HepG2 (cell line): ENCODE measurements at regions not wholly inside any gene's neighbourhood (a gene's known extent, or its start where the extent isn't known, plus 50 kb on each side); places are given as distances from the start of the nearest gene placed in this dataset.

Experiments used
- ATAC-seq: fragments of 200-7000 bp; cut with Tn5 transposase; 3 replicates; pipeline ENCODE4 v1.9.1; 2020; ENCODE audit warnings: mild to moderate bottlenecking, moderate library complexity
- BruUV-seq: library from RNA; stranded (reverse); fragments of 400-500 nt; replicated peaks from 2 replicates; lab custom pipeline; 2021; lab: Mats Ljungman, UMichigan
- CTCF ChIA-PET: fragments of 300-600 bp; formaldehyde crosslinking; extraction: SDS; loops from one replicate; lab custom pipeline; 2021; ENCODE audit warnings: low total read pairs, inconsistent platforms, low intra/inter-chr PET ratio; lab: Yijun Ruan, JAX
- POLR2A ChIA-PET: fragments of 350-600 bp; sonication (Branson Sonifier 250); formaldehyde crosslinking; loops from one replicate; lab custom pipeline; 2020; ENCODE audit warnings: antibody characterized with exemption, inconsistent platforms; lab: Yijun Ruan, JAX
- DNase-seq: peaks from one replicate; pipeline ENCODE4 v3.0.0-alpha.2; 2015; ENCODE audit warnings: low spot score
- FAIRE-seq: peaks from 3 replicates; lab custom pipeline; 2011; peaks lifted over from hg19 to GRCh38; lab: Jason Lieb, UNC
- H2AFZ ChIP-seq: one replicate; pipeline ENCODE4 v1.6.1; 2011; ENCODE audit warnings: low read length, inconsistent platforms
- H3K27ac ChIP-seq: fragments of 300-600 bp; 3 replicates; pipeline ENCODE4 v1.8.0; 2011; ENCODE audit warnings: mixed run types, mild to moderate bottlenecking, mixed read lengths, low read length, inconsistent platforms; ENCODE audit not compliant: insufficient read depth; ENCODE audit errors: extremely low read length
- H3K27me3 ChIP-seq, 2 experiments: fragments of 200-600 bp in 1 of 2; 2 replicates in 1 of 2; 3 replicates in 1 of 2; pipeline versions ENCODE4 v1.6.0 to v1.8.0; 2011; ENCODE audit warnings: low read length in 2 of 2, mild to moderate bottlenecking in 2 of 2, moderate library complexity in 2 of 2, inconsistent platforms in 1 of 2; ENCODE audit not compliant: insufficient read depth in 2 of 2, control insufficient read depth in 1 of 2
- H3K36me3 ChIP-seq, 2 experiments: fragments of 200-600 bp in 1 of 2; replicated peaks in 1 of 2; 2 replicates in 1 of 2; 3 replicates in 1 of 2; pipeline versions ENCODE4 v1.5.1 to v1.8.0; 2011; ENCODE audit warnings: low read length in 2 of 2, inconsistent platforms in 1 of 2; ENCODE audit not compliant: insufficient read depth in 2 of 2, control insufficient read depth in 1 of 2
- H3K4me1 ChIP-seq: 2 replicates; pipeline ENCODE4 v1.5.1; 2012; ENCODE audit warnings: low read length, inconsistent platforms; ENCODE audit not compliant: insufficient read depth
- H3K4me2 ChIP-seq: 2 replicates; pipeline ENCODE4 v1.6.0; 2011; ENCODE audit warnings: low read depth, low read length, inconsistent platforms
- H3K4me3 ChIP-seq, 3 experiments: fragments of 200-600 bp in 1 of 3; sonication (generic), shearing (Covaris generic) in 1 of 3; replicated peaks in 1 of 3; 2 replicates each; pipeline ENCODE4 v1.5.1; 2011 to 2016; ENCODE audit warnings: low read length in 3 of 3, inconsistent platforms in 2 of 3, low read depth in 2 of 3, mild to moderate bottlenecking in 2 of 3, control low read depth in 1 of 3, mixed read lengths in 1 of 3; ENCODE audit not compliant: insufficient read depth in 1 of 3
- H3K79me2 ChIP-seq: one replicate; pipeline ENCODE4 v1.6.1; 2011; ENCODE audit warnings: low read length, inconsistent platforms; ENCODE audit not compliant: insufficient read depth
- H3K9ac ChIP-seq: 2 replicates; pipeline ENCODE4 v1.6.0; 2011; ENCODE audit warnings: mild to moderate bottlenecking, low read depth, low read length, inconsistent platforms; ENCODE audit not compliant: insufficient read depth
- H3K9me3 ChIP-seq: 2 replicates; pipeline ENCODE4 v1.5.1; 2012; ENCODE audit warnings: mild to moderate bottlenecking, low read length
- H4K20me1 ChIP-seq: 2 replicates; pipeline ENCODE4 v1.6.0; 2011; ENCODE audit warnings: inconsistent platforms, mild to moderate bottlenecking, low read length, moderate library complexity; ENCODE audit not compliant: insufficient read depth
- ATAD3A ChIP-seq: sonication (generic); formaldehyde crosslinking; IDR thresholded peaks from 2 replicates; pipeline ENCODE4 v1.4.0; 2020; ENCODE audit warnings: missing genetic modification reagents
- EED ChIP-seq: sonication (generic); formaldehyde crosslinking; IDR thresholded peaks from 2 replicates; pipeline ENCODE4 v1.5.0; 2020; ENCODE audit warnings: mild to moderate bottlenecking, missing genetic modification reagents
- HNF1A ChIP-seq, 2 experiments: sonication (generic) in 1 of 2; formaldehyde crosslinking in 1 of 2; IDR thresholded peaks; 2 replicates each; pipeline versions ENCODE4 v1.4.0 to v1.6.1; 2016 to 2020; ENCODE audit warnings: borderline replicate concordance in 1 of 2, low read depth in 1 of 2, mild to moderate bottlenecking in 1 of 2, missing genetic modification reagents in 1 of 2
- HNRNPH1 ChIP-seq: fragments of 200-400 bp; formaldehyde crosslinking; optimal IDR thresholded peaks from 2 replicates; pipeline ENCODE3; 2017; ENCODE audit warnings: mild to moderate bottlenecking, low read depth, low read length
- KMT2B ChIP-seq: IDR thresholded peaks from 2 replicates; pipeline ENCODE4 v1.6.1; 2016; ENCODE audit warnings: missing genetic modification reagents, missing compliant biosample characterization
- NFIB ChIP-seq: sonication (generic); formaldehyde crosslinking; IDR thresholded peaks from 2 replicates; pipeline ENCODE4 v1.9.0; 2021; ENCODE audit warnings: missing genetic modification reagents, mild to moderate bottlenecking, borderline replicate concordance
- REL ChIP-seq: sonication (generic); formaldehyde crosslinking; conservative IDR thresholded peaks from 2 replicates; pipeline ENCODE4 v1.8.0; 2022; ENCODE audit warnings: mild to moderate bottlenecking, missing genetic modification reagents, moderate library complexity
- ZNF407 ChIP-seq: sonication (generic); formaldehyde crosslinking; IDR thresholded peaks from one replicate; pipeline ENCODE4 v1.5.1; 2020; ENCODE audit warnings: mild to moderate bottlenecking, missing genetic modification reagents; ENCODE audit errors: not compliant biosample characterization
- ZNF644 ChIP-seq: IDR thresholded peaks from 2 replicates; pipeline ENCODE4 v1.6.1; 2016; ENCODE audit warnings: low read depth
- ZNF879 ChIP-seq: sonication (generic); formaldehyde crosslinking; IDR thresholded peaks from 2 replicates; pipeline ENCODE4 v1.8.1; 2023; ENCODE audit warnings: missing genetic modification reagents
- WGBS: methylation state at CpG from one replicate; pipeline ENCODE4 v1.1.6; 2017; ENCODE audit warnings: low lambda C conversion rate; 5-methylcytosine and 5-hydroxymethylcytosine counted together
- in situ Hi-C: cut with HindIII; loops from 2 replicates; pipeline ENCODE4 v1.10.0; 2017; ENCODE audit warnings: low pct_unique_long_range_greater_than_20kb; ENCODE audit not compliant: extremely low pct_ligation_motif_present
- intact Hi-C: fragments of 100-400 bp; cut with micrococcal nuclease; formaldehyde crosslinking; loops from one replicate; pipeline ENCODE4 v1.10.0; 2022; ENCODE audit not compliant: unreplicated experiment

DNA sequence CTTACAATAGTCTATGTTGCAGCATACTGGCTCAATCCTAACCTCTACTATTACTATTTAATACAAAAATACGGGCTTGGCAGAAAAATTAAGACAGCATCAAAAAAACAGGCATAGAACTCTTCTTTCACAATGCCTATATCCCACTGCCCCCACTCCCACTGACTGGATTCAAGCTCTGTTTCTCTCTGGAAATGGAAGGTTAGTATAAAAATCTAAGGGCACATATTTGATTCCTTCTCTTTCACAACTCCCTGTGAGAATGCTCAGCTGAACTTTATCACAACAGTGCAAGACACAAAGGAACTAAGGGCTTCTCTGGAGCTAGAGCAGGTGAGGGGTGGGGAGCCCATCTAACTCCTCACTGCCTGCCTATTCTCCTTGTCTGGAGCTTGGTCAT is 258.4 kb upstream of the FAM83B start (continued):
- no peak for TF ChIP-seq ZNF407 (CRISPR knock-in tag)

DNA sequence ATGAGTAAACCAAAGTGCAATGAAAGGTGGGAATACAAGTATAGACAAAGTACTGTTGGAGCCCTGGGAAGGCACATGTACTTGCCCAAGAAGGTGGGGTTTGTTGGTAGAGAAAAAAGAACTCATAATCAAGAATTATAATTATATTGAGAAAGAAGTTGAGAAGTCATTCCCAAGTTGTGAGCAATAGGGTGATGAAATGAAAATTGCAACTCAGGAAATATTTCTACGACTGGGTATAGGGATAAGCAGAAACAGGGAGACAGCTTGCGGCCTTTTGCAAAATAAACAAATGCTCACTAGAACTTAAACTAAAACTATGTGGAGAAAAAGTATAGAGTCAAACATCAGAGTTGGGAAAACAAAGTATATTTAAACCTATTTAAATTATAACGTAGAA is 250.7 kb upstream of the FAM83B start:
- H3K79me2 ChIP-seq, result no peaks in the 10 kb centered on the region
- H3K27me3 ChIP-seq, result no peaks in the 10 kb centered on the region
- H3K9ac ChIP-seq, result no peak overlapping the region
- no peak overlapping the region for H3K4me3 ChIP-seq
- no peak overlapping the region for H2AFZ ChIP-seq
- CTCF ChIA-PET, result no interaction called here
- no peaks in the 10 kb centered on the region for H3K36me3 ChIP-seq
- ATAC-seq (no peak), DNase-seq (no peak), FAIRE-seq (no peak)
- H3K27ac ChIP-seq, result no peak overlapping the region
- H3K4me2 ChIP-seq, result no peak overlapping the region
- no peaks in the 10 kb centered on the region for H4K20me1 ChIP-seq
- POLR2A ChIA-PET, result no interaction called here
- H3K9me3 ChIP-seq, result no peaks in the 10 kb centered on the region
- H3K4me1 ChIP-seq, result no peaks in the 10 kb centered on the region
- intact Hi-C loops (no loop called here), in situ Hi-C loops (no loop called here)
- BruUV-seq, result no TSS peak
- WGBS, result 26% methylated on average over 3 of the region's 3 CpGs
- TF ChIP-seq ZNF644 (CRISPR knock-in tag) (no peak), KMT2B (CRISPR knock-in tag) (no peak), REL (CRISPR knock-in tag) (no peak), NFIB (no peak), ATAD3A (CRISPR knock-in tag) (no peak), ZNF879 (CRISPR knock-in tag) (no peak), HNRNPH1 (no peak), HNF1A (IDR thresholded peaks at IDR 0.05; ENCODE audit: low read depth) (no peak), HNF1A (CRISPR knock-in tag; IDR thresholded peaks at IDR 0.05; ENCODE audit: borderline replicate concordance) (no peak), EED (CRISPR knock-in tag) (no peak)
